Gastroesophageal sphincter (tissue), 3 donors: ENCODE measurements at regions not wholly inside any gene's neighbourhood (a gene's known extent, or its start where the extent isn't known, plus 50 kb on each side); places are given as distances from the start of the nearest gene placed in this dataset.

ENCODE experiments used
- CTCF ChIP-seq, 4 experiments: fragments of 200-600 bp in 2 of 4; fragments of 450-650 bp in 2 of 4; sonication (generic) in 1 of 4; IDR thresholded peaks; one replicate each; pipeline ENCODE4 v1.5.1; 2017 to 2019; ENCODE audit warnings: antibody characterized with exemption in 4 of 4, mild to moderate bottlenecking in 2 of 4, moderate library complexity in 2 of 4
- POLR2A ChIP-seq, 2 donors: fragments of 450-650 bp; IDR thresholded peaks; one replicate each; pipeline ENCODE4 v1.6.1; 2017; ENCODE audit warnings: antibody characterized with exemption in 2 of 2, mild to moderate bottlenecking in 2 of 2, moderate library complexity in 1 of 2

GRCh38 chr14:83041224-83041623 lies 1507.6 kb upstream of the SEL1L start:
- TF ChIP-seq POLR2A (IDR thresholded peaks at IDR 0.05) (no peak), CTCF (IDR thresholded peaks at IDR 0.05) (no peak)
